Fibroblast of pulmonary artery (primary cell): ENCODE measurements at regions not wholly inside any gene's neighbourhood (a gene's known extent, or its start where the extent isn't known, plus 50 kb on each side); places are given as distances from the start of the nearest gene placed in this dataset.

ENCODE experiments used
- DNase-seq: peaks from one replicate; pipeline ENCODE4 v3.0.0-alpha.2; 2010; ENCODE audit warnings: low read depth
- H3K4me3 ChIP-seq: replicated peaks from 2 replicates; pipeline ENCODE4 v1.5.1; 2011; ENCODE audit warnings: low read depth, mild to moderate bottlenecking, control low read depth, low read length, moderate library complexity
- TF ChIP-seq, protein P1 (sequence below): IDR thresholded peaks from 2 replicates; pipeline ENCODE4 v1.5.1; 2011; ENCODE audit warnings: mild to moderate bottlenecking, control low read depth, low read length, inconsistent platforms; ENCODE audit errors: missing control alignments

DNA sequence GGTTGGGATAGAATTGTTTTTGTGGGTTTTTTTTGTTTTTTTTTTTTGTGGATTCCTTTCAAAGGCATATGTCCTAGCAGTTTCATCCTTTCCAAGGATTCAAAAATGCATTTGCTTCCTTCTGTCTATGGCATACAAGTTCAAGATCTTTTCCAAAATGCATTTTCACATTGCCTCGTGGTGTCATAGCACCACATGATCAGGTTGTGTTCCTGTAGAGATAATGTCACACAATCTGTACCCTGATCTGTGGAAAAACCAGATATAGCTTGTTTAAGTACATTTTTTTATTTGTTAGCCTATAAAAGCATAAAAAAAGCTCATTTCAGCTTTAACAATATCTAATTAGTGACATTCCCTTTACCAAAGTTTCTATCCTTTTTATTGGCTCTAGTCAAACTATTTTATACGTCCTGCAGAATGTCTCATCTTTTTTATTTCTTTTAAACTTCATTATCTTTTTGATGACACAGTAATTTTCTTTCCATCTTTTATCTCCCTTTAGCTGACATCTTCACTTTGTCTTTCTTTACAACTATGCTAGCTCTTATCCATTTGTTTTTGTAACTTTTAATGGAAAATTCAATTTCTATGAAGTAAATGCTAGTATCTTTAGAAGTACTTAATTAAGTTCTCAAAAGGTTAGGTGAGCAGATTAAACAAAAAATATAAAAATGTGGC, 106.0 kb upstream of the NOVA1 start:
- TF ChIP-seq, protein P1, sequence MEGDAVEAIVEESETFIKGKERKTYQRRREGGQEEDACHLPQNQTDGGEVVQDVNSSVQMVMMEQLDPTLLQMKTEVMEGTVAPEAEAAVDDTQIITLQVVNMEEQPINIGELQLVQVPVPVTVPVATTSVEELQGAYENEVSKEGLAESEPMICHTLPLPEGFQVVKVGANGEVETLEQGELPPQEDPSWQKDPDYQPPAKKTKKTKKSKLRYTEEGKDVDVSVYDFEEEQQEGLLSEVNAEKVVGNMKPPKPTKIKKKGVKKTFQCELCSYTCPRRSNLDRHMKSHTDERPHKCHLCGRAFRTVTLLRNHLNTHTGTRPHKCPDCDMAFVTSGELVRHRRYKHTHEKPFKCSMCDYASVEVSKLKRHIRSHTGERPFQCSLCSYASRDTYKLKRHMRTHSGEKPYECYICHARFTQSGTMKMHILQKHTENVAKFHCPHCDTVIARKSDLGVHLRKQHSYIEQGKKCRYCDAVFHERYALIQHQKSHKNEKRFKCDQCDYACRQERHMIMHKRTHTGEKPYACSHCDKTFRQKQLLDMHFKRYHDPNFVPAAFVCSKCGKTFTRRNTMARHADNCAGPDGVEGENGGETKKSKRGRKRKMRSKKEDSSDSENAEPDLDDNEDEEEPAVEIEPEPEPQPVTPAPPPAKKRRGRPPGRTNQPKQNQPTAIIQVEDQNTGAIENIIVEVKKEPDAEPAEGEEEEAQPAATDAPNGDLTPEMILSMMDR, result no peak
- DNase-seq, result no peak
- no peak overlapping the region for H3K4me3 ChIP-seq

DNA sequence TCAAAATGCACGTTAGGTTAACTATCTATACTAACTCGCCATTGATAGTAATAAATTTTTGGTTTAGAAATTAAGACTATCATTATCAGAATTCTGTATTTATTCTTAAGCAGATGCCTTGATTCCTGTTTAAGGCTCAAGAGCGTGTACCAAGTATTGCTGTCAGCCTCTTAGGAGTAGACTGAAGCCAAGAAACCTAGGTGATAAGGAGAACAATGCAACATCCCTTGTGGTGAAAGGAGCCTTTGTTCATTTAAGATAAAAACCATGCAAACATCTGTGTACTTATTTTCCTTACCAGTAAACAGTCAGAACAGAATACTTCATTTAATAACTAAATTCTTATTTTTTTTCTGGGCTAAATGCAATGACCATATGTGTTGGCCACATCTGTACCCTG, 109.4 kb upstream of the NOVA1 start:
- no peak overlapping the region for H3K4me3 ChIP-seq
- TF ChIP-seq, protein P1, result no peak
- DNase-seq, result peak; percentile 87

DNA sequence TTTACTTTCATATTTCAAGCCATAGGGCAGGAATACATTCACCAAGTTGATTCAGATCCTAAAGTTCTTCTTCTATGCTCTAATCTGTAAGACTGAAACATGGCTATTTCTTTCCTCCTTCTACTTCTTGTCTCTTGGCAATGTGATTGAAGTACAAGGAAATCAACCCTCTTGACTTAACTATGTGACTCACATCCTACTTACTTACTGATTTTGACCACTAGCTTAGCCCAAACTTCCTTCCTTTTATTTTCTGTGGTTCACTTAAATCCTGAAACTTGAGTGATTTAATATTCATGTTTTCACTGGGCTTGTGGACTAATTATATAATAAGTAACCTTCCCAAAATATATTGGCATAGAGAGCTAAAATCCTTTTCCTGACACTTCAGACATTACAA, 111.2 kb upstream of the NOVA1 start:
- no peak overlapping the region for H3K4me3 ChIP-seq
- peak; percentile 71 for DNase-seq
- TF ChIP-seq, protein P1, result no peak

DNA sequence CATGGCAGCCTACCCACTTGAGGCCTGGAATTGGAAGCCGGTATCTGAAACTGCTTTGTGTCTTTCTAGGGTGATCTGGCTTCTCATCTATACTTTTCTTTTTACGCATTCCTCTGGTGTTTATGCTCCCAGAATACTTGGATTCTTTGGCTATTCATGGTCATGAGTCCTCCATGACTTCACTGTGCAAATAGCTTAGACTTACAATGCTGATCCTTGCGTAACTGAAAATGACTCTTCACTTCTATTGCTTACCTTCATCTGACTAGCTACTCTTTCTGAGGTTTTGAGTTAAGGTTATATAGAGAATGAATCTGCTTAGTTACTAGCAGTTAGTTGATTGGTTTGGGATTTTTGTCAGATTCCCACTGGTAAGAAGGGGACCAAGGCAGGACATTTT, 121.7 kb upstream of the NOVA1 start:
- peak; percentile 58 for DNase-seq
- no peak overlapping the region for H3K4me3 ChIP-seq
- TF ChIP-seq, protein P1, result no peak

DNA sequence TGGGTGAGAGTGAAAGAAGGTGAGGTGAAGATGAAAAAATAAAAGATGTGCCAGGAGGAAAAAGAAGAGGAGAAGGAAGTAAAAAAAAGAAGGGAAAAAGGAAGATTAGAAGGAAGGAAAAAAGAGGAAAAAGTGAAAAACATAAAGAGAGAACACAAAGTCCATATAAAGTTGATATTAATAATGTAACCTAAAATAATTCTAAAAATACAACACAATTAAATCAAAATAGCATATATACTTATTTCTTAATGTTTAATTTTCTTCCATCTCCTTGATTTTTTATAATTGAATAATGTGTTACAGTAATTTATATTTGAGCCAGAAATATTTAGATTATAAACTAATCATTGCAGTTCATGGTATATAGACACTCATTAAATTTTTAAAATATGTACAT, 124.4 kb upstream of the NOVA1 start:
- no peak for DNase-seq
- no peak overlapping the region for H3K4me3 ChIP-seq
- TF ChIP-seq, protein P1, result no peak

DNA sequence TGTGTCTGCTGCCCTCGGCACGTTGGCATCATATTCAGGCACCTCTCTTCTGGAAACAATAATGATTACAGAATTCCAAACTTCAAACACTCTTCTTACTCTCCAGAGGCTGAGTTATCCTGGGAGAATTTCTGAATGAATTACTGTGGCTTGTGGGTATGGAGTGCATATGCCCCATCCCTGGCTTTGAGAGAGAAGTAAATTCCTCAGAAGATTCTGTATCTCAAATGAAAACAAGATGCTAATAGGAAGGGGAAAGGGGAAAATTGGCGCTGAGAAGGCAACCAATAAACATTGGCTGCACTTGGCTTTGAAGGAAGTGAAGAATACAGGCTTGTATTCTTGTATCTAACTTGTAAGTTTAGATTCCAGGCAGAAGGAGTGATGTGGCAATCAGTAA, 132.0 kb upstream of the NOVA1 start:
- TF ChIP-seq, protein P1, result no peak
- H3K4me3 ChIP-seq, result no peak overlapping the region
- peak; percentile 14 for DNase-seq
